MM.1S (cell line): ENCODE measurements at regions not wholly inside any gene's neighbourhood (a gene's known extent, or its start where the extent isn't known, plus 50 kb on each side); places are given as distances from the start of the nearest gene placed in this dataset.

Experiments
- EZH2 ChIP-seq: fragments of 300-600 bp; sonication (generic); optimal IDR thresholded peaks from 2 replicates; pipeline ENCODE3; 2017; ENCODE audit warnings: low read depth, mild to moderate bottlenecking, antibody characterized with exemption, low read length, mixed read lengths
- TF ChIP-seq, protein P1 (sequence below): fragments of 300-600 bp; sonication (generic); IDR thresholded peaks from 2 replicates; pipeline ENCODE4 v1.5.1; 2016; ENCODE audit warnings: antibody characterized with exemption, low read length, mixed read lengths

GRCh38 chr4:71262161-71262560 is 76.7 kb upstream of the SLC4A4 start:
- TF ChIP-seq, protein P1, sequence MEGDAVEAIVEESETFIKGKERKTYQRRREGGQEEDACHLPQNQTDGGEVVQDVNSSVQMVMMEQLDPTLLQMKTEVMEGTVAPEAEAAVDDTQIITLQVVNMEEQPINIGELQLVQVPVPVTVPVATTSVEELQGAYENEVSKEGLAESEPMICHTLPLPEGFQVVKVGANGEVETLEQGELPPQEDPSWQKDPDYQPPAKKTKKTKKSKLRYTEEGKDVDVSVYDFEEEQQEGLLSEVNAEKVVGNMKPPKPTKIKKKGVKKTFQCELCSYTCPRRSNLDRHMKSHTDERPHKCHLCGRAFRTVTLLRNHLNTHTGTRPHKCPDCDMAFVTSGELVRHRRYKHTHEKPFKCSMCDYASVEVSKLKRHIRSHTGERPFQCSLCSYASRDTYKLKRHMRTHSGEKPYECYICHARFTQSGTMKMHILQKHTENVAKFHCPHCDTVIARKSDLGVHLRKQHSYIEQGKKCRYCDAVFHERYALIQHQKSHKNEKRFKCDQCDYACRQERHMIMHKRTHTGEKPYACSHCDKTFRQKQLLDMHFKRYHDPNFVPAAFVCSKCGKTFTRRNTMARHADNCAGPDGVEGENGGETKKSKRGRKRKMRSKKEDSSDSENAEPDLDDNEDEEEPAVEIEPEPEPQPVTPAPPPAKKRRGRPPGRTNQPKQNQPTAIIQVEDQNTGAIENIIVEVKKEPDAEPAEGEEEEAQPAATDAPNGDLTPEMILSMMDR = no peak
- TF ChIP-seq EZH2 = no peak
